SK-N-SH treated with all-trans-retinoic acid at 6 μM for 48 hours (cell line): ENCODE measurements at regions not wholly inside any gene's neighbourhood (a gene's known extent, or its start where the extent isn't known, plus 50 kb on each side); places are given as distances from the start of the nearest gene placed in this dataset.

Experiments
- CREB5 ChIP-seq: fragments of 250-450 bp; sonication (Bioruptor Pico); IDR thresholded peaks from 2 replicates; pipeline ENCODE4 v1.5.1; 2020; ENCODE audit warnings: low read depth, mild to moderate bottlenecking, moderate library complexity
- CSDC2 ChIP-seq: fragments of 250-450 bp; sonication (Bioruptor Pico); IDR thresholded peaks from 2 replicates; pipeline ENCODE4 v1.5.0; 2020; ENCODE audit warnings: mild to moderate bottlenecking, moderate library complexity
- GLIS3 ChIP-seq: fragments of 250-450 bp; sonication (Bioruptor Pico); IDR thresholded peaks from 2 replicates; pipeline ENCODE4 v1.5.0; 2020; ENCODE audit warnings: mild to moderate bottlenecking, moderate library complexity
- PPARA ChIP-seq: fragments of 250-450 bp; sonication (Bioruptor Pico); IDR thresholded peaks from 2 replicates; pipeline ENCODE4 v1.5.0; 2020; ENCODE audit warnings: mild to moderate bottlenecking, borderline replicate concordance
- RARB ChIP-seq: fragments of 250-450 bp; sonication (Bioruptor Pico); IDR thresholded peaks from 2 replicates; pipeline ENCODE4 v1.8.0; 2021; ENCODE audit warnings: mild to moderate bottlenecking, moderate library complexity
- TCF4 ChIP-seq: fragments of 250-450 bp; sonication (Bioruptor Pico); IDR thresholded peaks from 2 replicates; pipeline ENCODE4 v1.8.0; 2021; ENCODE audit warnings: mild to moderate bottlenecking, moderate library complexity, borderline replicate concordance
- TOX ChIP-seq: fragments of 250-450 bp; sonication (Bioruptor Pico); IDR thresholded peaks from 2 replicates; pipeline ENCODE4 v1.8.0; 2021; ENCODE audit warnings: mild to moderate bottlenecking, moderate library complexity, borderline replicate concordance
- TSHZ2 ChIP-seq: fragments of 250-450 bp; sonication (Bioruptor Pico); IDR thresholded peaks from 2 replicates; pipeline ENCODE4 v1.5.0; 2020; ENCODE audit warnings: mild to moderate bottlenecking, moderate library complexity
- ZNF70 ChIP-seq: fragments of 450-650 bp; formaldehyde crosslinking; IDR thresholded peaks from 2 replicates; pipeline ENCODE4 v1.5.0; 2020; ENCODE audit warnings: mild to moderate bottlenecking, moderate library complexity
- ZNF8 ChIP-seq: fragments of 450-650 bp; formaldehyde crosslinking; IDR thresholded peaks from 2 replicates; pipeline ENCODE4 v1.5.0; 2020; ENCODE audit warnings: mild to moderate bottlenecking, moderate library complexity
- TF ChIP-seq, protein P1 (sequence below): fragments of 250-450 bp; sonication (Bioruptor Pico); IDR thresholded peaks from 2 replicates; pipeline ENCODE4 v1.8.0; 2020; ENCODE audit warnings: mild to moderate bottlenecking, moderate library complexity, borderline replicate concordance

DNA sequence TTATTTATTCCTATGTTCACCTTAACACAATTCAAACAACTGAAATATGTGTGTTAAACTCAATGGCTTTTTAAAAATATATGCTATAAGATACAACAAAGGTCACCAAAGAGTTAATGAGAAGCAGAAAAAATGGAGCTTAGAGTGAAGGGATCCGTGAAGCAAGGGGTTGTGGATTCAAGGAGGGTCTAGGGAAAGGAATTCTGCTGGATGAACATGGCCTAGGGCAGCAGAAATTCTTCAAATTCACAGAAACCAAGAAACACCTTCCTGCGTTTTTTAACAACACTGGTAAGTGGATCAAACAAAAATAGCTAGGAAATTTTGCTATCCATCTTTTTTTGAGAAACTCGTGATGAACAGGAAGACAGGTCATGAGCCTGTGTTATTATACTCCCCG lies 59.3 kb upstream of the PLSCR5 start:
- no peak for TF ChIP-seq CSDC2
- TF ChIP-seq GLIS3 (CRISPR knock-in tag): no peak
- no peak for TF ChIP-seq ZNF70
- TF ChIP-seq ZNF8 (CRISPR knock-in tag): no peak
- TF ChIP-seq CREB5 (CRISPR knock-in tag): no peak
- TF ChIP-seq, protein P1, sequence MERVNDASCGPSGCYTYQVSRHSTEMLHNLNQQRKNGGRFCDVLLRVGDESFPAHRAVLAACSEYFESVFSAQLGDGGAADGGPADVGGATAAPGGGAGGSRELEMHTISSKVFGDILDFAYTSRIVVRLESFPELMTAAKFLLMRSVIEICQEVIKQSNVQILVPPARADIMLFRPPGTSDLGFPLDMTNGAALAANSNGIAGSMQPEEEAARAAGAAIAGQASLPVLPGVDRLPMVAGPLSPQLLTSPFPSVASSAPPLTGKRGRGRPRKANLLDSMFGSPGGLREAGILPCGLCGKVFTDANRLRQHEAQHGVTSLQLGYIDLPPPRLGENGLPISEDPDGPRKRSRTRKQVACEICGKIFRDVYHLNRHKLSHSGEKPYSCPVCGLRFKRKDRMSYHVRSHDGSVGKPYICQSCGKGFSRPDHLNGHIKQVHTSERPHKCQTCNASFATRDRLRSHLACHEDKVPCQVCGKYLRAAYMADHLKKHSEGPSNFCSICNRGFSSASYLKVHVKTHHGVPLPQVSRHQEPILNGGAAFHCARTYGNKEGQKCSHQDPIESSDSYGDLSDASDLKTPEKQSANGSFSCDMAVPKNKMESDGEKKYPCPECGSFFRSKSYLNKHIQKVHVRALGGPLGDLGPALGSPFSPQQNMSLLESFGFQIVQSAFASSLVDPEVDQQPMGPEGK (CRISPR knock-in tag): no peak
- TF ChIP-seq RARB: no peak
- TF ChIP-seq PPARA (CRISPR knock-in tag): no peak
- TF ChIP-seq TCF4: no peak
- no peak for TF ChIP-seq TSHZ2 (CRISPR knock-in tag)
- no peak for TF ChIP-seq TOX (CRISPR knock-in tag)
